Ishikawa (cell line): ENCODE measurements at regions not wholly inside any gene's neighbourhood (a gene's known extent, or its start where the extent isn't known, plus 50 kb on each side); places are given as distances from the start of the nearest gene placed in this dataset.

ENCODE experiments used
- CEBPB ChIP-seq: IDR thresholded peaks from 2 replicates; pipeline ENCODE4 v1.6.1; 2012
- CREB1 ChIP-seq: IDR thresholded peaks from 2 replicates; pipeline ENCODE4 v1.6.1; 2012; ENCODE audit warnings: low read depth
- EGR1 ChIP-seq: IDR thresholded peaks from 2 replicates; pipeline ENCODE4 v1.6.1; 2012
- EP300 ChIP-seq: IDR thresholded peaks from 2 replicates; pipeline ENCODE4 v1.6.1; 2012; ENCODE audit warnings: borderline replicate concordance
- FOXM1 ChIP-seq: IDR thresholded peaks from 2 replicates; pipeline ENCODE4 v1.6.1; 2012; ENCODE audit warnings: low read depth, borderline replicate concordance
- NFIC ChIP-seq: IDR thresholded peaks from 2 replicates; pipeline ENCODE4 v1.6.1; 2012
- RAD21 ChIP-seq: IDR thresholded peaks from 2 replicates; pipeline ENCODE4 v1.6.1; 2012; ENCODE audit warnings: low read depth
- TAF1 ChIP-seq: IDR thresholded peaks from 2 replicates; pipeline ENCODE4 v1.6.1; 2012; ENCODE audit warnings: low read depth, mild to moderate bottlenecking
- TCF12 ChIP-seq: IDR thresholded peaks from 2 replicates; pipeline ENCODE4 v1.6.1; 2012; ENCODE audit warnings: low read depth
- TEAD4 ChIP-seq: IDR thresholded peaks from 2 replicates; pipeline ENCODE4 v1.6.1; 2012
- YY1 ChIP-seq: IDR thresholded peaks from 2 replicates; pipeline ENCODE4 v1.6.1; 2012; ENCODE audit warnings: low read depth
- ZBTB7A ChIP-seq: IDR thresholded peaks from 2 replicates; pipeline ENCODE4 v1.6.1; 2012; ENCODE audit warnings: low read depth
- TF ChIP-seq, protein P1 (sequence below): IDR thresholded peaks from 2 replicates; pipeline ENCODE4 v1.6.1; 2012; ENCODE audit warnings: low read depth, mild to moderate bottlenecking
- TF ChIP-seq, protein P2 (sequence below): IDR thresholded peaks from 2 replicates; pipeline ENCODE4 v1.6.1; 2012
- TF ChIP-seq, protein P3 (sequence below): IDR thresholded peaks from 2 replicates; pipeline ENCODE4 v1.6.1; 2012

DNA sequence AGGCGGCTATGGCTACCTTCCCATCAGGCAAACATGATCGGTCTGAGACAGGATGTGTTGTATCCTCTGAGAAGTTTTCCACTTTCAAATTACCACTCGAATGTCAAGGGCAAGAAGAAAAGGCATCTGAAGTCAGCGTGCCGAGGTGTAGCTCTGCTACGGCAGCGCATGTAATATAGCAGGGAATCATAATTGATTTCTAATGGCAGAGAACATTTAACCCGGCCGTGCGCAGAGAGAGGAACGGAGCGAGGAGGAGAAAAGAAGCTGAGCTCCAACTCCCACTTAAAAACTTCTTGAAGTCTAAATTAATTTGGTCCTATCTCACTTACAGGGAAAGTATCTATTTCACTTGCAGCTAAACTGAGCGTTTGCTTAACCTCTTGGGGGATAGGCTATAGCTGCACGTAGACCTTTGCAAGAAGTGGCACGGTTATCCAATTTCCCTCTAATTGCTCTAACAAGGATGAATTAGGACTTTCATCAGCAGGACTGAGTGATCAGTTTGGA is 137.3 kb upstream of the KIRREL3 start:
- TF ChIP-seq, protein P1, sequence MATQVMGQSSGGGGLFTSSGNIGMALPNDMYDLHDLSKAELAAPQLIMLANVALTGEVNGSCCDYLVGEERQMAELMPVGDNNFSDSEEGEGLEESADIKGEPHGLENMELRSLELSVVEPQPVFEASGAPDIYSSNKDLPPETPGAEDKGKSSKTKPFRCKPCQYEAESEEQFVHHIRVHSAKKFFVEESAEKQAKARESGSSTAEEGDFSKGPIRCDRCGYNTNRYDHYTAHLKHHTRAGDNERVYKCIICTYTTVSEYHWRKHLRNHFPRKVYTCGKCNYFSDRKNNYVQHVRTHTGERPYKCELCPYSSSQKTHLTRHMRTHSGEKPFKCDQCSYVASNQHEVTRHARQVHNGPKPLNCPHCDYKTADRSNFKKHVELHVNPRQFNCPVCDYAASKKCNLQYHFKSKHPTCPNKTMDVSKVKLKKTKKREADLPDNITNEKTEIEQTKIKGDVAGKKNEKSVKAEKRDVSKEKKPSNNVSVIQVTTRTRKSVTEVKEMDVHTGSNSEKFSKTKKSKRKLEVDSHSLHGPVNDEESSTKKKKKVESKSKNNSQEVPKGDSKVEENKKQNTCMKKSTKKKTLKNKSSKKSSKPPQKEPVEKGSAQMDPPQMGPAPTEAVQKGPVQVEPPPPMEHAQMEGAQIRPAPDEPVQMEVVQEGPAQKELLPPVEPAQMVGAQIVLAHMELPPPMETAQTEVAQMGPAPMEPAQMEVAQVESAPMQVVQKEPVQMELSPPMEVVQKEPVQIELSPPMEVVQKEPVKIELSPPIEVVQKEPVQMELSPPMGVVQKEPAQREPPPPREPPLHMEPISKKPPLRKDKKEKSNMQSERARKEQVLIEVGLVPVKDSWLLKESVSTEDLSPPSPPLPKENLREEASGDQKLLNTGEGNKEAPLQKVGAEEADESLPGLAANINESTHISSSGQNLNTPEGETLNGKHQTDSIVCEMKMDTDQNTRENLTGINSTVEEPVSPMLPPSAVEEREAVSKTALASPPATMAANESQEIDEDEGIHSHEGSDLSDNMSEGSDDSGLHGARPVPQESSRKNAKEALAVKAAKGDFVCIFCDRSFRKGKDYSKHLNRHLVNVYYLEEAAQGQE: no peak
- TF ChIP-seq NFIC (no peak), EP300 (no peak), EGR1 (no peak), FOXM1 (no peak), RAD21 (no peak), CEBPB (no peak), CREB1 (no peak), TCF12 (no peak), TAF1 (no peak), TEAD4 (no peak), ZBTB7A (no peak), YY1 (no peak)
- TF ChIP-seq, protein P2, sequence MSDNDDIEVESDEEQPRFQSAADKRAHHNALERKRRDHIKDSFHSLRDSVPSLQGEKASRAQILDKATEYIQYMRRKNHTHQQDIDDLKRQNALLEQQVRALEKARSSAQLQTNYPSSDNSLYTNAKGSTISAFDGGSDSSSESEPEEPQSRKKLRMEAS: no peak
- TF ChIP-seq, protein P3, sequence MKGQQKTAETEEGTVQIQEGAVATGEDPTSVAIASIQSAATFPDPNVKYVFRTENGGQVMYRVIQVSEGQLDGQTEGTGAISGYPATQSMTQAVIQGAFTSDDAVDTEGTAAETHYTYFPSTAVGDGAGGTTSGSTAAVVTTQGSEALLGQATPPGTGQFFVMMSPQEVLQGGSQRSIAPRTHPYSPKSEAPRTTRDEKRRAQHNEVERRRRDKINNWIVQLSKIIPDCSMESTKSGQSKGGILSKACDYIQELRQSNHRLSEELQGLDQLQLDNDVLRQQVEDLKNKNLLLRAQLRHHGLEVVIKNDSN: no peak

DNA sequence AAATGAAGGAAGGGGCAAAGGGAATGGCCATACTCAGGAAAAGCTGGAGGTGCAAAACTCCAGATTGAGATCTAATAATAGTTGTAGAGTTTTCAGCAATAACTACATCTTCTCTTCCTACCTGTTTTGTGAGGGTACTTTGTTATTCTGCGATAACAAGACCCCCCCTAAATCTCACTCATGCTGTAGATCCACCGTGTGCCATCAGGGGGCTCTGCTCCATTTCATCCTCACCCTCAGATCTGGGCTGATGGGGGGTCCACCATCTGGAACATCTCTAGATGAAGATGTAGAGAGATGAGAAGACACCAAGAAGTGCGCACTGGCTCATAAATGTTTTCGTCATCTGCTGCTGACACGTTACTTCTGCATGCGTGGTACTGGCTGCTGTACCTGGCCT is 135.9 kb upstream of the KIRREL3 start:
- no peak for TF ChIP-seq ZBTB7A
- TF ChIP-seq TEAD4: no peak
- no peak for TF ChIP-seq CREB1
- TF ChIP-seq EP300: no peak
- TF ChIP-seq TCF12: no peak
- no peak for TF ChIP-seq NFIC
- TF ChIP-seq, protein P2: no peak
- no peak for TF ChIP-seq TAF1
- TF ChIP-seq, protein P3: no peak
- no peak for TF ChIP-seq CEBPB
- TF ChIP-seq YY1: no peak
- TF ChIP-seq RAD21: no peak

DNA sequence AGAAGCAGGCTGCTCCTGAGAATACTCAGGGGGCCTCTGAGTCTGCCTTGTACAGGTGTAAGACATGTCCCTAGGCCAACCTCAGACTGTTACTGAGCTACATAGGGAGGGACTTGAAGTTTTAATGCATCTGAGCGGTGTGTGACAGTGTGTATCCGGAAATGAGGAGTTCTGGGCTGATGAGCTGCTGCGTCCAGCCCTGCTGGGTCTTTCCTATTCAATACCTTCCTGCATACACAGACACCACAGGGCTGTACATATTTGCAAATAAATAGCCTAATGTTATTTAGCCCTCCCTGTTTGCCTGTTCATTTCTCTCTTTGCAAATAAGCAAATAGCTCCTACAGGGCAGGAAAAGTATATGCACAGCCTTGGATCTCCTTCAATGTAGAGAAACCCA is 134.7 kb upstream of the KIRREL3 start:
- TF ChIP-seq EGR1: no peak
- no peak for TF ChIP-seq EP300
- no peak for TF ChIP-seq TEAD4
- TF ChIP-seq YY1: no peak
- no peak for TF ChIP-seq RAD21

DNA sequence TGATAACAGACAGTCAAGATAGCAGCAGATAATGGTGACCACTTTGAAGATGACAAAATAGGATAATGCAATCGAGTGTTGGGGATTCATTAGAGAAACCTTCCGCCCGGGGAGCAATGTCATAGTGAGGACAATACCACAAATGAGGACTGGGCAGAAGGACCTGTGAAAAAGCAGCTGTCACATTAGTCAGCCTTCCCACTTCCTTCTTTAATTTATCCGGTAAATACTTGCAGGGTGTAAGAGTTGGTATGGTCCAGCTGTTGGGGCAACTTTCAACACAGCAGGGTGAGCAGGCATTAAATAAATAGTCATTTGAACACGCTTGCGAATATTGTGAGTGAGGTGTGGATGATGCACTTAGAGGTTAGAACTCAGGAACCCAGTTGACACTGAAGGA is 132.5 kb upstream of the KIRREL3 start:
- TF ChIP-seq RAD21 (no peak), CEBPB (no peak), TCF12 (no peak), TAF1 (no peak), NFIC (no peak), TEAD4 (no peak), ZBTB7A (no peak), FOXM1 (no peak), YY1 (no peak), CREB1 (no peak), EP300 (no peak), EGR1 (no peak)
- TF ChIP-seq, protein P1: no peak
- TF ChIP-seq, protein P3: no peak
- TF ChIP-seq, protein P2: no peak

DNA sequence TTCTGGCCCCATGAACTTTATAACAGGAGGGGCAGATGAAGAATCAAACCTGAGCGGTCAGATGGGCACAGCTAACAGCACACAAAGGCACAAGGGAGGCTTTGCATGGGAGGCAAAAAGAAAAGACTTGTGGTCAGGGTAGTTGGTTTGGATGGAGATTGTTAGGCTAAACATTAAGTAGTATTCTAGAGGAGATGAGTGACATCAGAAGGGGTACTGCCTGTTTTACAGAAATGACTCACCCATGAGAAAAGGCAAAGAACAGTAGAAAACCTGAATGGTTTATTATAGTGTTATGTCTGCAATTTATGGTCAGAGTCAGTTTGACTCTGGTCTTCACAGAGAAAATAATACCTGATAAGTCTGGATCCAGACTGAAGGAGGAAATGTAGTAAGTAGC is 129.8 kb upstream of the KIRREL3 start:
- no peak for TF ChIP-seq TCF12
- TF ChIP-seq CREB1: no peak
- TF ChIP-seq, protein P2: no peak
- TF ChIP-seq TAF1: no peak
- TF ChIP-seq RAD21: no peak
- TF ChIP-seq NFIC: no peak
- no peak for TF ChIP-seq EP300
- TF ChIP-seq ZBTB7A: no peak
- TF ChIP-seq TEAD4: no peak
- TF ChIP-seq YY1: no peak
- no peak for TF ChIP-seq FOXM1
- TF ChIP-seq, protein P1: no peak
